HEK293 (cell line): ENCODE measurements at regions not wholly inside any gene's neighbourhood (a gene's known extent, or its start where the extent isn't known, plus 50 kb on each side); places are given as distances from the start of the nearest gene placed in this dataset.

Experiments
- FEZF1 ChIP-seq: fragments of 450-650 bp; formaldehyde crosslinking; IDR thresholded peaks from 2 replicates; pipeline ENCODE4 v1.5.1; 2016; ENCODE audit warnings: missing biosample characterization, missing genetic modification characterization
- KLF16 ChIP-seq: fragments of 450-650 bp; formaldehyde crosslinking; IDR thresholded peaks from 2 replicates; pipeline ENCODE4 v1.5.1; 2017; ENCODE audit warnings: missing biosample characterization, missing genetic modification characterization
- YY1 ChIP-seq: fragments of 450-650 bp; formaldehyde crosslinking; IDR thresholded peaks from 2 replicates; pipeline ENCODE4 v1.5.1; 2018; ENCODE audit warnings: missing biosample characterization, missing genetic modification characterization
- ZBTB1 ChIP-seq: fragments of 450-650 bp; formaldehyde crosslinking; IDR thresholded peaks from 2 replicates; pipeline ENCODE4 v1.5.1; 2016; ENCODE audit warnings: missing biosample characterization, missing genetic modification characterization
- ZFP37 ChIP-seq: fragments of 450-650 bp; formaldehyde crosslinking; IDR thresholded peaks from 2 replicates; pipeline ENCODE4 v1.5.1; 2016; ENCODE audit warnings: missing biosample characterization, missing genetic modification characterization
- ZFP69B ChIP-seq: fragments of 450-650 bp; formaldehyde crosslinking; IDR thresholded peaks from 2 replicates; pipeline ENCODE4 v1.5.1; 2016; ENCODE audit warnings: missing biosample characterization, missing genetic modification characterization
- ZNF157 ChIP-seq: fragments of 450-650 bp; formaldehyde crosslinking; IDR thresholded peaks from 2 replicates; pipeline ENCODE4 v1.5.1; 2016; ENCODE audit warnings: missing biosample characterization, missing genetic modification characterization
- ZNF76 ChIP-seq: fragments of 450-650 bp; formaldehyde crosslinking; IDR thresholded peaks from 2 replicates; pipeline ENCODE4; 2016; ENCODE audit warnings: low read depth, missing biosample characterization, missing genetic modification characterization, borderline replicate concordance
- ZNF843 ChIP-seq: fragments of 450-650 bp; formaldehyde crosslinking; IDR thresholded peaks from 2 replicates; pipeline ENCODE4 v1.5.1; 2016; ENCODE audit warnings: missing biosample characterization, missing genetic modification characterization
- TF ChIP-seq, protein P1 (sequence below): fragments of 450-650 bp; formaldehyde crosslinking; IDR thresholded peaks from 2 replicates; pipeline ENCODE4 v1.5.1; 2016; ENCODE audit warnings: missing biosample characterization, missing genetic modification characterization

GRCh38 chr7:25437308-25437707, 209.0 kb upstream of the NPVF start:
- TF ChIP-seq, protein P1, sequence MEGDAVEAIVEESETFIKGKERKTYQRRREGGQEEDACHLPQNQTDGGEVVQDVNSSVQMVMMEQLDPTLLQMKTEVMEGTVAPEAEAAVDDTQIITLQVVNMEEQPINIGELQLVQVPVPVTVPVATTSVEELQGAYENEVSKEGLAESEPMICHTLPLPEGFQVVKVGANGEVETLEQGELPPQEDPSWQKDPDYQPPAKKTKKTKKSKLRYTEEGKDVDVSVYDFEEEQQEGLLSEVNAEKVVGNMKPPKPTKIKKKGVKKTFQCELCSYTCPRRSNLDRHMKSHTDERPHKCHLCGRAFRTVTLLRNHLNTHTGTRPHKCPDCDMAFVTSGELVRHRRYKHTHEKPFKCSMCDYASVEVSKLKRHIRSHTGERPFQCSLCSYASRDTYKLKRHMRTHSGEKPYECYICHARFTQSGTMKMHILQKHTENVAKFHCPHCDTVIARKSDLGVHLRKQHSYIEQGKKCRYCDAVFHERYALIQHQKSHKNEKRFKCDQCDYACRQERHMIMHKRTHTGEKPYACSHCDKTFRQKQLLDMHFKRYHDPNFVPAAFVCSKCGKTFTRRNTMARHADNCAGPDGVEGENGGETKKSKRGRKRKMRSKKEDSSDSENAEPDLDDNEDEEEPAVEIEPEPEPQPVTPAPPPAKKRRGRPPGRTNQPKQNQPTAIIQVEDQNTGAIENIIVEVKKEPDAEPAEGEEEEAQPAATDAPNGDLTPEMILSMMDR (tag by site-specific recombination): no peak
- TF ChIP-seq FEZF1 (tag by site-specific recombination): no peak
- TF ChIP-seq ZNF76 (tag by site-specific recombination): no peak
- no peak for TF ChIP-seq ZNF843
- TF ChIP-seq YY1 (tag by site-specific recombination): no peak
- TF ChIP-seq ZFP69B (tag by site-specific recombination): no peak
- no peak for TF ChIP-seq KLF16 (tag by site-specific recombination)
- TF ChIP-seq ZFP37: no peak
- no peak for TF ChIP-seq ZBTB1
- no peak for TF ChIP-seq ZNF157 (tag by site-specific recombination)
